ENCODE measurements at regions not wholly inside any gene's neighbourhood (a gene's known extent, or its start where the extent isn't known, plus 50 kb on each side); places are given as distances from the start of the nearest gene placed in this dataset.

DNA sequence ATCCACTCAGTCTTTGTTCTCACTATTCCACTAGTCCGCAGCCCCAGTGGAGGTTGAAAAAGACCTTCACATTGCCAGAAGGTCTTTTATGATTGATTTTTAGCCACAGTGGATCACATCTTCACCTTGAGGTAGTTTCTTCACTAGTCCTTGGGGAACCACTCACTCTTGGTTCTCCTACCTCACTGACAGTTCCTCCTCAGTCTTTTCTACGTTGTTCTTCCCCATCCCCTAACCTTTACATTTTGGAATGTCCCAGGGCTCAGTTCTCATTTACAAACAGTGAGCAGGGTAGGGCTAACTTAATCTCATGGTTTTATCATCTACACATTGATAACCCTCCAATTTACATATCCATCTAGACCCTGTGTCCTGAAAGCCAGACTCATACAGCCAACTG lies 316.4 kb upstream of the SORL1-AS1 start:
- TF ChIP-seq POLR2A (IDR thresholded peaks at IDR 0.05), result no peak
- TF ChIP-seq, protein P1, sequence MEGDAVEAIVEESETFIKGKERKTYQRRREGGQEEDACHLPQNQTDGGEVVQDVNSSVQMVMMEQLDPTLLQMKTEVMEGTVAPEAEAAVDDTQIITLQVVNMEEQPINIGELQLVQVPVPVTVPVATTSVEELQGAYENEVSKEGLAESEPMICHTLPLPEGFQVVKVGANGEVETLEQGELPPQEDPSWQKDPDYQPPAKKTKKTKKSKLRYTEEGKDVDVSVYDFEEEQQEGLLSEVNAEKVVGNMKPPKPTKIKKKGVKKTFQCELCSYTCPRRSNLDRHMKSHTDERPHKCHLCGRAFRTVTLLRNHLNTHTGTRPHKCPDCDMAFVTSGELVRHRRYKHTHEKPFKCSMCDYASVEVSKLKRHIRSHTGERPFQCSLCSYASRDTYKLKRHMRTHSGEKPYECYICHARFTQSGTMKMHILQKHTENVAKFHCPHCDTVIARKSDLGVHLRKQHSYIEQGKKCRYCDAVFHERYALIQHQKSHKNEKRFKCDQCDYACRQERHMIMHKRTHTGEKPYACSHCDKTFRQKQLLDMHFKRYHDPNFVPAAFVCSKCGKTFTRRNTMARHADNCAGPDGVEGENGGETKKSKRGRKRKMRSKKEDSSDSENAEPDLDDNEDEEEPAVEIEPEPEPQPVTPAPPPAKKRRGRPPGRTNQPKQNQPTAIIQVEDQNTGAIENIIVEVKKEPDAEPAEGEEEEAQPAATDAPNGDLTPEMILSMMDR (IDR thresholded peaks at IDR 0.05), result no peak

Measured in testis (tissue), 2 donors.